OCI-LY3 (cell line): ENCODE measurements at regions not wholly inside any gene's neighbourhood (a gene's known extent, or its start where the extent isn't known, plus 50 kb on each side); places are given as distances from the start of the nearest gene placed in this dataset.

Experiments
- H2AFZ ChIP-seq: fragments of 200-600, 300-600 bp; shearing (Covaris generic); 2 replicates; pipeline ENCODE4 v1.6.0; 2014; ENCODE audit warnings: antibody characterized with exemption, low read depth, low read length
- H3K27ac ChIP-seq: fragments of 200-600, 300-600 bp; sonication (generic); 2 replicates; pipeline ENCODE4 v1.5.1; 2014; ENCODE audit warnings: mild to moderate bottlenecking, low read length, moderate library complexity, mixed read lengths
- H3K27me3 ChIP-seq: fragments of 200-600, 300-600 bp; sonication (generic); 2 replicates; pipeline ENCODE4 v1.6.1; 2014; ENCODE audit warnings: low read depth, low read length, mixed read lengths
- H3K36me3 ChIP-seq: fragments of 200-600, 300-600 bp; sonication (generic); replicated peaks from 2 replicates; pipeline ENCODE3; 2014; ENCODE audit warnings: low read depth, low read length, mixed read lengths
- H3K4me1 ChIP-seq: fragments of 300-600, 200-600 bp; sonication (generic); 2 replicates; pipeline ENCODE4 v1.6.1; 2014; ENCODE audit warnings: low read length, mixed read lengths
- H3K4me2 ChIP-seq: fragments of 200-600, 300-600 bp; sonication (generic); 2 replicates; pipeline ENCODE4 v1.6.1; 2014; ENCODE audit warnings: low read length, mixed read lengths
- H3K4me3 ChIP-seq: fragments of 300-600, 200-600 bp; sonication (generic); 2 replicates; pipeline ENCODE4 v1.5.1; 2014; ENCODE audit warnings: antibody characterized with exemption, mild to moderate bottlenecking, low read length, moderate library complexity
- H3K79me2 ChIP-seq: fragments of 300-600, 200-600 bp; shearing (Covaris generic); 2 replicates; pipeline ENCODE4 v1.6.1; 2014; ENCODE audit warnings: mild to moderate bottlenecking, low read length, mixed read lengths
- H3K9ac ChIP-seq: fragments of 300-600, 200-600 bp; shearing (Covaris generic); 2 replicates; pipeline ENCODE4 v1.6.0; 2014; ENCODE audit warnings: mild to moderate bottlenecking, low read length, moderate library complexity
- H3K9me3 ChIP-seq: fragments of 200-600, 300-600 bp; shearing (Covaris generic); 2 replicates; pipeline ENCODE4 v1.6.1; 2014; ENCODE audit warnings: low read length, mixed read lengths; ENCODE audit not compliant: insufficient read depth
- H4K20me1 ChIP-seq: fragments of 200-600, 300-600 bp; sonication (generic); 2 replicates; pipeline ENCODE4 v1.6.1; 2016; ENCODE audit warnings: low read length, mixed read lengths; ENCODE audit not compliant: insufficient read depth
- EZH2phosphoT487 ChIP-seq: fragments of 200-600 bp; shearing (Covaris generic); IDR thresholded peaks from 2 replicates; pipeline ENCODE4 v1.6.1; 2018; ENCODE audit warnings: antibody characterized with exemption, mixed run types, low read depth
- TF ChIP-seq, protein P1 (sequence below): fragments of 200-600, 300-600 bp; sonication (generic); IDR thresholded peaks from 2 replicates; pipeline ENCODE4 v1.5.1; 2014; ENCODE audit warnings: antibody characterized with exemption, low read length, low read depth

DNA sequence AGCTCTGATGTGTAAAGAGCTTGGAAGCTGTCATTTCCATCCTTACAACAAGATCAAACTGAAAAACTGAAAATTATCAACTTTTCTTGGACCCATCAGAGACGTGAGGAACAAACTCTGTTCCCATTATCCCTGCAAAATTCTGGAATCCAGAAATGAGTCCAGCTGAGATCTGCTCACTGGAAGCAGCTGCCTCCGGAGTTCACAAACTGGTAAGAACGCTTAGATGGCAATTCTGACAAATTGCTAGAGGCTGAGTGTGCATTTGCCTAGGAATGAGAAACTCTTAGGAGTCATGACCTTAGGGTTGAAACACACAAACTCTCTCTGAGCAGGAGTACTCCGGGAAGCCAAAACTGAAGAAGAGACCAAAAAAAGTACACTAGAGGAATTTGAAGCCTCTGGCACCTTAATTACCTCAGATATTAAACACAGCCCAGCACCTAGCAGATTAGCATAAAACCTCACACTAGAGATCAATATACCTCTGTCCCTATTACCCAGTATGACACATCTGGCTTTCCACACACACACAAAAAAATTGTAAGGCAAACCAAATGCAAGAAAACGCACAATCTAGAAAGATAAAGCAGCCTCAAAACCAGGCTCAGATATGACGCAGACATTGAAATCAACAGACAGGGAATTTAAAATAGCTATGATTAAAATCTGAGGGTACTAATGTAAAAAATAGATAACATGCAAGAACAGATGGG, 233.5 kb upstream of the SGK1 start:
- H3K4me2 ChIP-seq, result no peak overlapping the region
- H3K4me3 ChIP-seq, result no peak overlapping the region
- no peak overlapping the region for H3K27ac ChIP-seq
- H3K4me1 ChIP-seq, result no peaks in the 10 kb centered on the region
- H2AFZ ChIP-seq, result no peak overlapping the region
- no peaks in the 10 kb centered on the region for H3K79me2 ChIP-seq
- H4K20me1 ChIP-seq, result no peaks in the 10 kb centered on the region
- no peaks in the 10 kb centered on the region for H3K9me3 ChIP-seq
- H3K36me3 ChIP-seq, result no peaks in the 10 kb centered on the region
- H3K9ac ChIP-seq, result no peak overlapping the region
- H3K27me3 ChIP-seq, result no peaks in the 10 kb centered on the region
- TF ChIP-seq, protein P1, sequence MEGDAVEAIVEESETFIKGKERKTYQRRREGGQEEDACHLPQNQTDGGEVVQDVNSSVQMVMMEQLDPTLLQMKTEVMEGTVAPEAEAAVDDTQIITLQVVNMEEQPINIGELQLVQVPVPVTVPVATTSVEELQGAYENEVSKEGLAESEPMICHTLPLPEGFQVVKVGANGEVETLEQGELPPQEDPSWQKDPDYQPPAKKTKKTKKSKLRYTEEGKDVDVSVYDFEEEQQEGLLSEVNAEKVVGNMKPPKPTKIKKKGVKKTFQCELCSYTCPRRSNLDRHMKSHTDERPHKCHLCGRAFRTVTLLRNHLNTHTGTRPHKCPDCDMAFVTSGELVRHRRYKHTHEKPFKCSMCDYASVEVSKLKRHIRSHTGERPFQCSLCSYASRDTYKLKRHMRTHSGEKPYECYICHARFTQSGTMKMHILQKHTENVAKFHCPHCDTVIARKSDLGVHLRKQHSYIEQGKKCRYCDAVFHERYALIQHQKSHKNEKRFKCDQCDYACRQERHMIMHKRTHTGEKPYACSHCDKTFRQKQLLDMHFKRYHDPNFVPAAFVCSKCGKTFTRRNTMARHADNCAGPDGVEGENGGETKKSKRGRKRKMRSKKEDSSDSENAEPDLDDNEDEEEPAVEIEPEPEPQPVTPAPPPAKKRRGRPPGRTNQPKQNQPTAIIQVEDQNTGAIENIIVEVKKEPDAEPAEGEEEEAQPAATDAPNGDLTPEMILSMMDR, result no peak
- no peak for TF ChIP-seq EZH2phosphoT487

DNA sequence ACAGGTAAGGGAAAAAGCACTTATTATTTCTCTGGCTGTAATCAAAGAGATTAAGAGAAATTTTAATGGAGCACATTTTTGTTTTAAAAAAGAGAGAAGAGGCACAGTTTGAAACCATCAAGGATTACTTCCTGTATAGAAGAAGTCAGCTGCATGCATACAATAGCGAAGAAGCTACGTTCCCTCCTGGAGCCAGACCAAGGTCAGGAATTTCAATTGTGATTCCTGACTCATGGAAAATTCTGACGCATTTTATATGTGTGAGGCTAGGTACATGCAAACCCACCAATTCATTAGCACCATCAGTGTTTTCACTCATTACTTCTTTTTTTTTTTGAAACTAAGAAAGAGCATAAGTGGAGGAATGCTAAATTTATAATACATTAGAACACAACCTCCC, 232.7 kb upstream of the SGK1 start:
- Histone ChIP-seq H3K79me2 (no peaks in the 10 kb centered on the region), H3K9me3 (no peaks in the 10 kb centered on the region), H3K4me3 (no peak overlapping the region), H2AFZ (no peak overlapping the region), H3K27ac (no peak overlapping the region), H3K27me3 (no peaks in the 10 kb centered on the region), H3K4me1 (no peaks in the 10 kb centered on the region), H4K20me1 (no peaks in the 10 kb centered on the region), H3K36me3 (no peaks in the 10 kb centered on the region), H3K9ac (no peak overlapping the region), H3K4me2 (no peak overlapping the region)
- TF ChIP-seq, protein P1, result no peak
- TF ChIP-seq EZH2phosphoT487, result no peak

DNA sequence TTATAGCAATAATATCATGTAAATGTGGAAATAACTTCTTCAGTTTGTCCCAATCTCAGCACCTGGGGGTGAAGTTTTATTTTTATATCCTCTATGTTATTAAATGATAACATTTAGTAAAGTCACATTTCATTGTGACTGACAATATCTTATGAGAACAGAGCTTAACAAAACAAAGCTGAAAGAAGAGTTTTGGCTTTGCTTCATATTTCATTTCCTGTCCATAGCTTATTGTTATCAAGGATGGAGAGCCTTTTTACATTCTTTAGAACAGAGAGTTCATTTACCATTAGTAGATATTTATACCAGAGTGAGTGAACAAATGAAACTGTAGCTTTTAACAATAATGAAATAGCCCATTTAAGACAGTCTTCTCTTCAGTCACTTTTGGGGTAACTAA, 231.9 kb upstream of the SGK1 start:
- Histone ChIP-seq H3K79me2 (no peaks in the 10 kb centered on the region), H3K4me3 (no peak overlapping the region), H3K4me2 (no peak overlapping the region), H3K27ac (no peak overlapping the region), H3K4me1 (no peaks in the 10 kb centered on the region), H3K9me3 (no peaks in the 10 kb centered on the region), H3K36me3 (no peaks in the 10 kb centered on the region), H3K9ac (no peak overlapping the region), H4K20me1 (no peaks in the 10 kb centered on the region), H3K27me3 (no peaks in the 10 kb centered on the region), H2AFZ (no peak overlapping the region)
- TF ChIP-seq, protein P1, result no peak
- TF ChIP-seq EZH2phosphoT487, result no peak

DNA sequence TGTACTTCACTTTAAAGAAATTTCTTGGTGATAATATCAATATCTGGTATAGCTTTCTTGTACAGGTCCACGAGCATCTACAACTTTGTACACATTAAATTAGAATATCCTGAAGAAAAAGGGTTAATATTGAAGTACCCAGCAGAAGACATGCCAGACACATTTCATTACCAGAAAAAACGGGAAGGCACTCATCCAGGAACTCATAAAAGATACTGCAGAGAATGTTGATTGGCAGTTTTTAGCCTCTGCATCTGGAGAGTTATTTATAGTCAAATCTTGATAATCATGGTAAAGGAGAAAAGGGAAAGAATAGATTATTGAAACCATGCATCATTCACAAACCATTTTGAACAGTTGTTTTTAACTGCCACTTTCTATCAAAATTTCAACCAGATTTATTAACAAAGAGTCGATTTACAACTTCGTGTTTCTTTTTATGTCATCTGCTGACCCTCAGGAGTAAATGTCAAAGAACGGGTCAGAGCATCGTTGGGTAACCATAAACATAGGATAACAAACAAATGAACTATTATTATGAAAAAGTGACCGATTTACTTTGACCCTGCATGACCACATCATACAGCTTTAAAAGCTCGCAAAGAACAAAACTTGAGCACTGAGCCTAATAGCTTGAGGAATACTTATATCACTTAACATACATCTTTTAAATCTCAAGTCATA, 229.2 kb upstream of the SGK1 start:
- Histone ChIP-seq H3K4me1 (no peaks in the 10 kb centered on the region), H3K27me3 (no peaks in the 10 kb centered on the region), H4K20me1 (no peaks in the 10 kb centered on the region), H3K36me3 (no peaks in the 10 kb centered on the region), H3K4me2 (no peak overlapping the region), H2AFZ (no peak overlapping the region), H3K27ac (no peak overlapping the region), H3K9ac (no peak overlapping the region), H3K79me2 (no peaks in the 10 kb centered on the region), H3K4me3 (no peak overlapping the region), H3K9me3 (no peaks in the 10 kb centered on the region)
- TF ChIP-seq EZH2phosphoT487, result no peak
- TF ChIP-seq, protein P1, result no peak
